Iris pigment epithelial cell (primary cell): ENCODE measurements at regions not wholly inside any gene's neighbourhood (a gene's known extent, or its start where the extent isn't known, plus 50 kb on each side); places are given as distances from the start of the nearest gene placed in this dataset.
"Not testable (repeated sequence)": the region's sequence is repeated elsewhere in the genome, so short reads cannot be mapped to it uniquely, and the experiment has no call there.

Source experiments
- DNase-seq: peaks from one replicate; pipeline ENCODE4 v3.0.0-alpha.2; 2011; ENCODE audit warnings: low read depth

DNA sequence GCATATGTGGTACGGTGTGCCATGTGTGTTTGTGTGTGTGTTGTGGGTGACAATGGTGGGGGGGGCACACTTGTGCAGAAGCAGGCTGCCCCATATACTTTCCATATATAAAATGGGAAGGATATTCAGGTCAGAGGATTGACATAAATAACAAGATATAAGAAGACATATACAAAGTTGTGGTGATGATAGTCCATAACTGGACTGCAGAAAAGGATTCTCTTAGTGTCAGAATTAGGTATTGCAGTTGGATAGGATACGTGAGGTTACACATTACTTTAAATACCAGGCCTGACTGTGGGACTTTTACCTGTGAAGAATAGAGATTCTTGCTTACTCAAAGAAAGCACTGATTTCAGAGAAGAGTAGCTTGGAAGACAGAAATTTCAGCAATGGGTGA is 1260.3 kb downstream of the EPHA7 start:
- no peak for DNase-seq

DNA sequence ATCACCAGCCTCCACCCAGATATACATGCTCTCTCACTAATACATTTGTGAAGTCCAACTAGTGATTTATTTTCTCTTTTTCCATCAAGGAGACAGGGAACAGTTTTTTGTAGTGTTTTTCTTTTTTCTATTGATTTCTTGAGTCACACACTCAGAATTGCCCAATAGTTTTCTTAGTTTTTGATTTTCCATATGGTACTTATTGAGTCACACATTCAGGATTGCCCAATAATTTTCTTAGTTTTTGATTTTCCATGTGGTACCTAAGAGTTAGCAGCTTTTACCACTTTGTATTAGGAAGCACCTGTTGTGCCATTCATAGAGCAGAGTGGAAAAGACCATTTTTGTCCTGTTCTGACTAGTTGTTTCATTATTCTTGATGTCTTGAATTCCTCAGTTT is 1268.8 kb downstream of the EPHA7 start:
- DNase-seq: no peak

DNA sequence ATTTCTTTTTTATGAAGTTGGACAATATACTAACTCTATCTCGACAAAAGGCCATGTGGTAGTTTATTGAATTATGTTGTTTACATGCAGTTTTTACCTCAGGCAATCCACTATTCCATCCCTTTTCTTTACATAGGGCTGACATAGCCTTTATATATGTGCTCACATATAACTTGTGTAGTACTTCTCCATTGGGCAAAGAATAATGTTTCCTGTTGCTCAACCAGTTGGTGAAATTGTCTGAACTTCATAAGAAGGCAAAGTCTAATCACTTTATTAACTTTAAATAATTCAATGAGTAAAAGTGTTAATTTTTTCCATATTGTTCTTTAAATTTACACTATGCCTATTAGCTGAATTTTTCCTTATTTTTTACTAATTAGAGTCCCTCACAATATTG is 1272.1 kb downstream of the EPHA7 start:
- no peak for DNase-seq

DNA sequence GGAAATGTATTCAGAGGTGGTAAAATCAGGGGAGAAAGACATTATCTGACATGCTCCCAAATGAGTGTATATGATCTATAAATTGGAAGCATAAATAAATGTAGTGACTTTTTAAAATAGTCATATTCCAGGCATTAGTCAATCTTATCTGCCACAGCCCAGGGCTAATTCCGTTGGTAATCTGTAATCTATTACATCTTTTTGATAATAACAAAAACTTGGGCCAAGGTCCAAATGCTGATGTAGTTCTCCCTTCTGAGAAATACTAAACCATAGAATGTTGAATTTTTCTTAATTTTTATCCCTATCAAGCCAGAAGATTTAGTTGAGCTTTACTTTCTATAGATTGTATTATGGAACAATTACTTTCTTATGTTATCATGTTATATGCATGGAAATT is 1279.8 kb downstream of the EPHA7 start:
- no peak for DNase-seq

DNA sequence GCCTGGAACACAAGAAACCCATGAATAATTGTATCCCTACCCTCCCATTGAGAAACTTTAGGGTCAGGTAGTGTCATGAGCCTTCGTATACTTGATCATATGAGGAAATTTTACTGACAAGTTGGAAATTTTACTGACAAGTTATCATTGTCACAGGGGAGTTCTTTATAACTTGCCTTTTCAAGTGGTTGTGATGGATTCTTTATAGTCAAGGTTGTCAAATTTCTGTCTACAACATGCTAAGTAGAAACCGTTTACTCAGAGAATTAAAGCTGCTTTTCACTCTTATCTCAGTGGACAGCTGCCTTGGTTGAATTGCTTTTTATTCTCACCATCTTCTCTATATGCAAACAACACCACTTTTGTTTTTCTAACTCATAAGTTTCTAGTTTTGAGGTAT is 1286.4 kb downstream of the EPHA7 start:
- DNase-seq: no peak

DNA sequence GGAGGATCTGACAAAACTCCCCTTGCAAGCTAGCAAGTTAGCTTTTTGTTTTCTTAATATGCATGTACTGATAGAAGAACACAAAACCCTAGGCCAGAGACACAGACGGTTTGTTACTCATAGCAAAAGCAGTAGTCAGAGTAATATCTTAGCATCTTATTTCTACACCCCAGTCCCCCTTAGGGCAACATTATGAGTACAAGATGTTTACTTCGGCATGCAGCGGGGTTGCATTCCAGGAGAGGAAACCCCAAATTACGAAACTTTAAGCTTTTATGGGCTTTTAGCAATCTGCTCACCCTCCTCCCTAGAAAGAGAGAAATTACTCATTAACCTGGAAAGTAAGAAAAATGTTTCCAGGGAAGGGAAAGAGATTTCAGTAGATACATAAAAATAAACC is 1286.9 kb downstream of the EPHA7 start:
- DNase-seq: peak; percentile 3

DNA sequence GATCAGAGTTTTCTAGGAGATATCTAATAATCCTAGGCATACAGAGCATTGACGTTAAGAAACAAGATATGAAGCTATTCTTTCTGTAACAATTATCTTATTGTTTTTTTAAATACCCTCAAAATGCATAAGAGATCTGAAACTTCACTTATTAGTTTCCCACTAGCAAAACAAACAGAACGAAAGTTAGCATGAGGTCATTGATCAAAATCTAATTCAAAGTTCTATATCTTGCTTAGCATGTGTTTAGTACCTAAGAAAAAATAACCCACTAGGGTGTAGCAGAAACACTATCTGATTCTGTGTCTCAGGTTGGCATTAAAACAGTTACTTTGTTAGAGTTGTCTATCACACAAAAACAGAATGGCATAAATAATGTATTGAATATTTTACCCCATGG is 1288.4 kb downstream of the EPHA7 start:
- DNase-seq: no peak

DNA sequence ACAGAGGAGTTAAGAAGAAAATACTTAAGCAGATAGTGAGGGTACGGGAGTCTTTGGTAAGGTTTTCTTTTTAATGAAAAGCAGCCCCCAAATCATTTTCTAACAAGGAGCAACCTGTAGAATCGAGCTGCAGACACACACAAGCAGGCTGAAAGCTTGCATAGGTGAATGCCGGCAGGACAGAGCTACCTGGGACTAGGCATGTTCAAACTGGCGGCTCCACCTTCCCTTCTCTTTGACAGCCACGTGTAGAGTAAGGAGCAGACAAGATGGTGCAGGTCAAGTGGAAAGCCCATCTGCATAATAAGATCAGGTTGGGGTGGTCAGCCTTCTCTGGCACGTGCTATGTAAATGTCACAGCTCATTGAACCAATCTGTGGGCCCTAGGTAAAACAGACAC is 1292.4 kb downstream of the EPHA7 start:
- no peak for DNase-seq

DNA sequence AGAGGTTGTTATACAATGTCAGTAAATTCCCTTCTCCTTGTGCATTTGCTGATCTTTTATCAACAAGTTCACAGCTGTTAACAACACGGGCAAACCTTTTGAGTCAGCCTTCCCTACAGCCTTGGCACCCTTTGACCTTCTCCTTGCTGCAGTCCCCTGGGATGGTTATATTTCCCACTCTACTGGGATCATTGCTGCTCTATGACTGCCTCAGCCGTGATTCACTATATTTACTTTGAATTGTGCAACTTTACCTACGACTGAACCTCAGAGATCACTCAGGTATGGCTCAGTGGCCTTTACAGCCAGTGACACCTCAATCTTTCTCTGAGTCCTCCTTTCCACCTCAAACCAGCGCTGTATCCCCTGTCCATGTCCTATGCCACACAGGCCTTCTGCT is 1293.3 kb downstream of the EPHA7 start:
- DNase-seq: no peak

DNA sequence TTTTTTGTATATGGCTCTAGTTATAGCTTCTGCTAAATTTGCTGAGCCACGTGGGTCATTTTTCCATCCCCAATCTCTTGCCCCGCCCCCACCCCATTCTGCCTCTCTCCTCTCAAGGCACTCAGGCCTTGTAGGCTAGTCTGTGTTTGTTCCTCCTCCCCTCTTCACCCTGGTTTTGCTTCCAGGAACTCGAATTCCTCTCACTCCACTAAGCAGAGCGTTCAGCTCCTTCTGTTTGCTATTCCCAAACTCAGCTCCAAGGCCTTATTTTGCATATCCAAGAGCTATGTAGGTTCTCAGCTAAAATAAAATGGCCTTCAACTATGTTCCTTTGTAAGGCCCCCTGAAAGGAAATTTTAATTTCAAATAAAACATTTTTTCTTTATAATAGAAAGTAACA is 1293.7 kb downstream of the EPHA7 start:
- DNase-seq: no peak

DNA sequence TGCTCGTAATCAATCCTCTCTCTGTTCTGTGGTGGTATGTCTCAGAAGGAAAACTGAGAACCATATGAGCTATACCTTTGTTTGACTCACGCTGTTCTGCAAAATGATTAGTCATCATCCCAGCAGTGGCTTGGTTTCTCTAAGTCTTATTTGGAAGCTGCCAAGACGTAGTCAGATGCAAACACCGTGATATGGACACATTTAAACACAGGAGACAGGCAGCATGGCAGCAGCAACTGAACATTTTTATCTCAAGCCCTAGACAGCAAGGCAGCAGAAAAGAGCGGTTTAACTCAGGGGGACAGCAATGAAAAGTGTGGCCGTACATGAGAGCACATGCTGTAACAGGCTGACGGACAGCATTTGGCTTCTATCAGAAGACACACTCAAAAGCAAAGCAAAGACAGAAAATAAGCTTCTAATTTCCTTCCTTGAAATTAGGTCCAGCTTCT is 1295.1 kb downstream of the EPHA7 start:
- DNase-seq: peak; percentile 26

DNA sequence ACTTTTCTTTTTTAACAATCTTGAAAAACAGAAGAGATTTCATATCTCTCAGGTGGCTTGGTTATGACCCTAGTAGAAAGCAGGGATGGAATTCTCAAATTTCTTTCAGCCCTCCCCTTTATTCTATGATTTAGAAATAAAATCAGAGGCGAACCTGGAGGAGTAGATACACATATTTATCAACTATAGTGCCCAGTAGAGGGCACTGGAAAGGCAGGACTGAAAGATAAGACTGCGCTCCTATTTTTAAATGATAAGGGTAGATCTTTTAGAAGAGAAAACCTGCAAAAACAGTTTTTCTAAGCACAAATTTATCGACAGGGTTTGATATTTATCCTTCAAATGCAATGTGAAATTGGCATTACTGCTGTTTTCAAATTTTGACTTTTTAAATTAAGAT is 1296.6 kb downstream of the EPHA7 start:
- no peak for DNase-seq

DNA sequence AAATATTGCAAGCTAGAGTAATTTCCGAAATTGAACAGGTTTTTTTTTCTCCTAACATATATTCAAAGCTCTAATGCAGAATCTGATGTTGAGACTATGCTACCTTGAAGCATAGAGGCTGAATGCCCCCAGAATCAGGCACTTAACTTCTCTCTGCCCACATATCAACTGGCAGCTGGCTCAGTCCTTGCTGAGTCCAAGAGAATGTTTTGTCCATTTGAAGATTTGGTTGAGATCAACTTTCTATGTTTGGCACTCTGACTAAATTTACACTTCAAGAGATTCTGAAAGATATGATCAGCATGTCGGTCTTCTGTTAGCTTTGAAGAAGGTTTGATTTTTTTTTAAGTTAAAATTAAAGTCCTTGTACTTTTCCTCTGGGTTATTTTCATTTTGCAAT is 1298.1 kb downstream of the EPHA7 start:
- no peak for DNase-seq

DNA sequence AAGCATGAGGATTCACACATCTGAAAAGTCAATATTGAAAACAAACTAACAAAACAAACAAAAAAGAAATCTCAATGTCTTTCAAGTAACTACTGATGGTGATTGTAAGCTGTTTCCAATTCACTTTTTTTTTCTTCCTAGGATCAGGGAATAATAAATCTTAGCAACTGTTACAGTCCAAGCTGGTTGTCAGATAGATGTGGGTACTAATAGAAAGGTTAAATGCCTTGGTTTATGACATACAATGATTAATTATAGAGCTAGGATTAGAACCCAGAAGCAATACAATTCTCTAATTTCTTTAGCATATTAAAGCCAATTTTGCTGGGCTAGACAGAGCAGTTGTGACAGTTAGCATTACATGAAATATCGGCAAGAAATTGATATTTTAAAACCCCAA is 1301.6 kb downstream of the EPHA7 start:
- DNase-seq: no peak

DNA sequence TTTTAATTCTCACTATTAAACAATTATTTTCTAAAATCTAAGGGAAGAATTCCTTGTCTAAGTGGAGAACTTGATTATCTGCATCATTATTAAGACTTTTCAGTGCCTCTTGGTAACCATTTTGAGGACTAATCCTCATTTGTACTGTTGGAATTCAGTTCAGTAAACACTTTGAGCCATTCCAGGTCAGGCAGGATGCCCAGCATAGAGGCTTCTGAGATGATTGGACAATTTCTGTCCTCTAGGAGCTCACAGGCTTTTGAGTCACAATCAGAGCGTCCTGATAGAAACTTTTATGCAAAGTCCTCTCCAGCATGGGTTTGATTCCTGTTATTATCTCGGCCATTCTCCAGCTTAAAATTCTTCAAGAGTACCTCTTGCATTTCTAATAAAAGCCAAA is 1304.6 kb downstream of the EPHA7 start:
- peak; percentile 0 for DNase-seq

DNA sequence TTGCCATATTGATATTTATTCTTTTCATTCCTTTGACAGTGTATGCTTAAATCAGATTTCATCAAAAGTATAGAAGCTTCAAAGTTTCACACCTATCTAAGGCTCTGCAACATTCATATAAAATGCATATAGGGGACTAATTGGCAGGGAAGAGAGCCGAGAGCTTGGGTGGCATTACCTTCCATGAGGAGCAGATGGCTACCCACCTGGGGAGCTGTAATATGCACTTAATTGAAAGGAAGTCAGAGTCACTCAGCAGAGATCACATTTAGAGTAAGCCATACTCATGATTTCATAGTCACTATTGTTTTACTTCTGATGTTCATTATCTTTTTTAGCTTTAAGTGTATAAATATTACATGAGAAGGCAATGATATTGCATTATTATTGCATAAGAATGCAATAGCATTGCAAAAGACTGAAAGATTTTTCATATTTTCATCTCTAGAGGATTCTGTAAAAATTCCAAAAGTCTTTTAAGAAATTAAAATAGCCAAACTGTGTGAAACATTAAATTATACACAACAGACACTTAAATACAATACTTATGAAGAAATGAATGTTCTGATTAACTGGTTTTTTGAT is 1305.2 kb downstream of the EPHA7 start:
- DNase-seq: no peak

DNA sequence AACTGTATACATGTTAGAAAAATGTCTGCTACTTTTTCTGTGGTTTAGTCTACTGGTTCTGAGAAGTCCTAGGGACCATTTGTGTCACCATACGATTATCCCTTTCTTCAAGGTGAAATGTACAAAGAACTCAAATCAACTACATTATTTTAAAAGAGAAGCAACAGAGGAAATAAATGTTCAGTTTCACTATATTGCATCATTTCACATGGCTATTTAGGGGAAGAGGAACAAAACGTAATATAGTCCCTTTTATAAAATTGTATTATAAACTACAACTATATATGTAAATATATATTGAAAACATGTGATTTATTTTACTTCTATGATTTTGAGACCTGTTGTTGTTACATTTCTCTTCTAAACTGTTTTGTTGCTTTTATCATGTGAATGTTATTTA is 1308.0 kb downstream of the EPHA7 start:
- DNase-seq: no peak

DNA sequence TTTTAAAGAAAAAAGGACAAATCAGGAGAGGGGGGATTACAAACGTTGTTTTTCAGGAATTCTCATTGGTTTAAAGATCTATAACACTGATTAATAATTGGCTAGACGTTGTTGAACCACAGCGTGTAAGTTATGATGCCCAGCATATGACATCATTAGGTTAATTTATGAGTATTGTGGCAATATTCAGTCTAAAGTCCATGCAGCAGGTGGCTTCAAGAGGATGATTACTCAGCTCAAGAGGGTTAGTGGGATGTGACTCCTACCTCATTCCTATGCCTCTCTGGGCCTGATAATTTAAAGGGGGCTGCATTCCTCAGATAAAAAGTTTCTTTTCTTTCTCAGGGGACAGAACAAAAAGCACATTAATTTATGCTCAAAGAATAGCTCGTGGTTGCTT is 1309.0 kb downstream of the EPHA7 start:
- no peak for DNase-seq

DNA sequence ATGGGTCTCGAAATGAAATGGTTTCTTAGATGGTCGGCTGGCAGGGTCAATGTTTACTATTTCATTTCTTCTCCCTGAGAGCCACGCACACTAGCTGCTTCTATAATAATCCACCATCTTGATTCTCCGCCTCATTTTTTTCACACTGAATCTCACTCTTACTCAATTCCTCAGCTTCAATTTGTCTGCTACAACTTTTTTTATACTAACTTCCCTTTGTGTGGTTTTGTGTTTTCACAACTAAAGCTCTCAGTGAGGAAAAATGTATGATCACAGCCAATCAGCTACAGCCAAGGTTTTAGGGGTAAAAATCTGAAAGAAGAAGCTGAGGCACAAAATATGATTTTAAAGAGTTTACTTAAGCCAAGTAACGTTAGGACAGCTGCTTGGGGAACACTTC is 1309.4 kb downstream of the EPHA7 start:
- no peak for DNase-seq

DNA sequence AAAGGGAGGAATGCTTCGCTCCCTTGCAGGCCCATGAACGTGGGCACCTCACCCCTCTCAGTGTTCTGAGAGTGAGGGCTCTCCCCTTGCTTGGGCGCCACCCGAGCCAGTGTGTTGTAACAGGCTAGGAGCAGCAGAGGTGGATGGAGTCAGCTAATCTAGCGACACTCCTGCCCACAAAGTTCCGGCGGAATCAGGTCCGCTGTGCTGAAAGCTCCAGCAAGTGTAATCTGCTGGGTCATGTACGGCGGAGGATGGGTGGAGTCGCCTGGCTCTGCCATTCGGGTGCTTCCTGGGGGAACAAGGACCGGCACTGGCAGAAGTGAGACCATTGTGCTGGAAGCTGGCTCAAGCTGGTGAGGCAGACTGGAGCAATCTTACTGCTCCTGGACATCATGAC is 1310.1 kb downstream of the EPHA7 start:
- DNase-seq: no peak

DNA sequence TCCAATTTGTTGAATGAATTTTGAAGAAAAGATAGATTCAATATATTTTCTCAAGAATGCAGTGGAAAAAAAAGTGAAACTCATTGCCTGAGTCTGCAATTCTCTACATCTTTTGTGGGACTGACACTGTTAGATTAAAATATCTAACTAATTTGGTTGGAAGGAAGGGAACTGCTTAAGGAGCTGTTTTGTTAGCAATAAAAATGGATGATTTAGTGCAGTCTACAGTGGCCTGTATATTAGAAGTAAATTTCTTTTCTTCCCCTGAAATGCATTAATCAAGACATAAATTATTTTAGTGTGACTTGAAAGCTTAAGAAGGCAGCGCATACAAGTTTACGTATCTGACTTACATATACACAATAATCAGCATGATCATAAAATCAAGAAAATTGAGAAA is 1332.6 kb downstream of the EPHA7 start:
- no peak for DNase-seq

DNA sequence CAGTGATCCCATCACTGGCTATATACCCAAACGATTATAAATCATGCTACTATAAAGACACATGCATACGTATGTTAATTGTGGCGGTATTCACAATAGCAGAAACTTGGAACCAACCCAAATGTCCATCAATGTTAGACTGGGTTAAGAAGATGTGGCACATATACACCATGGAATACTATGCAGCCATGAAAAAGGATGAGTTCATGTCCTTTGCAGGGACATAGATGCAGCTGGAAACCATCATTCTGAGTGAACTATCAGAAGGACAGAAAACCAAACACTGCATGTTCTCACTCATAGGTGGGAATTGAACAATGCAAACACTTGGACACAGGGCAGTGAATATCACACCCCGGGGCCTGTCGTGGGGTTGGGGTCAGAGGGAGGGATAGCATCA is 1335.4 kb downstream of the EPHA7 start:
- DNase-seq: not testable (repeated sequence)

DNA sequence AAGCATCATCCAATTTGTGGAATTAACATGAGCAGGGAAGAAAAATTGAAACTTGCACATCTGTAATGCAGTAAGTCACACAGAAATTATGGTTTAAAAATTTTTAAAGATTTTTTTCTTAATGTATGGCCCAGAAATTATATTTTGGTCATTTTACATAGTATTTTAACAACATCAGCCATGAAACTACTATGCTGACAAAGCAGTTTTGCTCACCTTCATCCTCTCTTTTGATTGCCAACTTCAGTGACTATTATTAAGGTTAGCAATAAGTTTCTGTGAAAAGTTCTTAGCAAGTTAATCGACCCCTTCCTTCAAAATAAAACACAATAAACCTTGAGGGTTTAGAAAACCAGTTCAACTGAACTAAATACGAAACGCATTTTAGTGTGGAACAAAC is 1347.0 kb downstream of the EPHA7 start:
- DNase-seq: no peak

DNA sequence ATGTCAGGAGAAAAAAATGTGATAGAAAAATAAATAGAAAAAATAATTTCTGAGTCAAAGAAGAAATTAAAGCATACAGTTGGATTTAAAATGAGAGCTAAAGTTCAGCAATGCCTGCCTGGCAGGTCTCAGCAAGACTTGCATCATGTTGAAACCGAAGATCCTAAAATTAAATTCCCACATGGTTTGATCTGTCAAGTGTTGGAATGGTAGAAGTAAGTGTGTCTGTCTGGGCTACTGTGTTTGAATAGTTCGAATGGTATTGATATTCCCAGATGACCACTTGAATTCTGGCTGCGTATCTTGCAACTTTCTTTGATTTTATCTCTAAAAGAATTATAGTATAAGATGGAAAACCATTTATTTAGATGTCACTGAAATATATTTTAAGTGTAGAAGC is 1349.6 kb downstream of the EPHA7 start:
- no peak for DNase-seq

DNA sequence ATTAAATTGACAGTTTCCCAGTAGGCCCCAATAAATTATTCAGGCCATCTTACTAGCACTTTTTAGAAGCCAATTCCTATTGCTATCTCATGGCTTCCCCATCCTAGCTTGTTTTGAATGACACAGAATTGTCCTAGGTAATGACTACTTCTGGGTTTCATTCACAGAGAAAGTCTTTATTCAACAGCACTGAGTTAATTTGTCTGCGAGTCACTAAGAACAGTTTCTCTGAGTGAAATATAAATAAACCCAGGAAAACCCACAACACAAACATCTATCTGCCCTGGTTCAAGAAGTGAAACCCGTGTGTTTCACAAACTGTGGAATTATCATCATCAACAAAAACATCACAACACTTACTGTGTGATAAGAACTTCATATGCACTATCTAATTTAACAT is 1366.8 kb downstream of the EPHA7 start:
- no peak for DNase-seq
